ENCODE measurements at regions not wholly inside any gene's neighbourhood (a gene's known extent, or its start where the extent isn't known, plus 50 kb on each side); places are given as distances from the start of the nearest gene placed in this dataset.

- no peaks in the 10 kb centered on the region for H3K27me3 Mint-ChIP-seq (ENCODE audit: low read depth)
- no peak for DNase-seq (ENCODE audit: low spot score)
- intact Hi-C loops (cut with micrococcal nuclease), result no loop called here
- peaks cover 3% of the 10 kb centered on the region for H3K9me3 Mint-ChIP-seq
- no peaks in the 10 kb centered on the region for H3K36me3 Mint-ChIP-seq (ENCODE audit: low read depth)
- no peak overlapping the region for H3K4me3 Mint-ChIP-seq (ENCODE audit: low read depth)
- H3K27ac Mint-ChIP-seq, result no peak overlapping the region
- H3K4me1 Mint-ChIP-seq (ENCODE audit: low read depth), result no peaks in the 10 kb centered on the region
These were observed 528.7 kb upstream of the ZNF608 start for GRCh38 chr5:125274938-125275724.

- H3K4me1 Mint-ChIP-seq (ENCODE audit: low read depth), result no peaks in the 10 kb centered on the region
- no peak overlapping the region for H3K27ac Mint-ChIP-seq
- H3K9me3 Mint-ChIP-seq, result peaks cover 3% of the 10 kb centered on the region
- no peaks in the 10 kb centered on the region for H3K36me3 Mint-ChIP-seq (ENCODE audit: low read depth)
- no peak overlapping the region for H3K4me3 Mint-ChIP-seq (ENCODE audit: low read depth)
- no peak for DNase-seq (ENCODE audit: low spot score)
- intact Hi-C loops (cut with micrococcal nuclease), result no loop called here
- H3K27me3 Mint-ChIP-seq (ENCODE audit: low read depth), result no peaks in the 10 kb centered on the region
These were observed 529.3 kb upstream of the ZNF608 start for GRCh38 chr5:125275725-125276090.

GRCh38 chr5:125276096-125276495 is 529.7 kb upstream of the ZNF608 start:
- H3K36me3 Mint-ChIP-seq (ENCODE audit: low read depth), result no peaks in the 10 kb centered on the region

DNA sequence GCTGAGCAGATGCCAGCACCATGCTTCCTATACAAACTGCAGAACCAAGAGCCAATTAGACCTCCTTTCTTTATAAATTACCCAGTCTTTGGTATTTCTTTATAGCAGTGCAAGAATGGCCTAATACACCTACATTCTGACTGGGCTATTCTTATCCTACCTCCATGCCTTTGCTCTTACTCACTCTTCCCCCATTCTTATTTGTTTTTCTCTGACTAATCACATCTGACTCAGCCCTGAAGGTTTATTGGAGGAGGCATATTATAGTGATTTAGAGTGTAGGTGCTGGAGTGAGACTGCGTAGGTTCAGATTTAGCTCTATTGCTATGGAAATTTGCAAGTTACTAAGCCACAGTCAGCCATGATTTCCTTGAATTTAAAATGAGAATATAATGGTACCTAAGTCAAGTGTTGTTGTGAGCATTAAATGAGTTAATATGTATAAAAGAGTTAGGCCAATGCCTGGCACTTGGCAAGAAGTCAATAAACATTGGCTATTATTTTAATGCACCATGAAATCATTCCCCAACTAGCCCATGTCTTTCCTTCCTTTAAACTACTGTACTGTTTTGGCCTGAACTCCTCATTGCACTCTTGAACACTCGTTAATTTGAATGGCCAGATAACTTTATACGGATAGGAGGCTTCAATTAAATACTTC is 531.2 kb upstream of the ZNF608 start:
- intact Hi-C loops (cut with micrococcal nuclease), result no loop called here
- Mint-ChIP-seq H3K27me3 (ENCODE audit: low read depth) (no peaks in the 10 kb centered on the region), H3K4me1 (ENCODE audit: low read depth) (no peaks in the 10 kb centered on the region), H3K27ac (no peak overlapping the region), H3K36me3 (ENCODE audit: low read depth) (no peaks in the 10 kb centered on the region), H3K9me3 (peaks cover 3% of the 10 kb centered on the region), H3K4me3 (ENCODE audit: low read depth) (no peak overlapping the region)
- no peak for DNase-seq (ENCODE audit: low spot score)

More at GRCh38 chr5:125276096-125276495, 529.7 kb upstream of the ZNF608 start:
- Mint-ChIP-seq H3K27ac (no peak overlapping the region), H3K4me1 (ENCODE audit: low read depth) (no peaks in the 10 kb centered on the region), H3K9me3 (peaks cover 3% of the 10 kb centered on the region), H3K4me3 (ENCODE audit: low read depth) (no peak overlapping the region), H3K27me3 (ENCODE audit: low read depth) (no peaks in the 10 kb centered on the region)
- intact Hi-C loops (cut with micrococcal nuclease), result no loop called here
- no peak for DNase-seq (ENCODE audit: low spot score)

- Mint-ChIP-seq H3K4me1 (ENCODE audit: low read depth) (no peaks in the 10 kb centered on the region), H3K27ac (no peak overlapping the region), H3K4me3 (ENCODE audit: low read depth) (no peak overlapping the region), H3K9me3 (peaks cover 3% of the 10 kb centered on the region), H3K36me3 (ENCODE audit: low read depth) (no peaks in the 10 kb centered on the region), H3K27me3 (ENCODE audit: low read depth) (no peaks in the 10 kb centered on the region)
- intact Hi-C loops (cut with micrococcal nuclease), result no loop called here
- no peak for DNase-seq (ENCODE audit: low spot score)
These were observed 532.3 kb upstream of the ZNF608 start for GRCh38 chr5:125278711-125279110.

GRCh38 chr5:125281667-125282066 is 535.2 kb upstream of the ZNF608 start:
- no peaks in the 10 kb centered on the region for H3K27me3 Mint-ChIP-seq (ENCODE audit: low read depth)
- H3K4me3 Mint-ChIP-seq (ENCODE audit: low read depth), result no peak overlapping the region
- DNase-seq (ENCODE audit: low spot score), result no peak
- no peaks in the 10 kb centered on the region for H3K4me1 Mint-ChIP-seq (ENCODE audit: low read depth)
- no peaks in the 10 kb centered on the region for H3K36me3 Mint-ChIP-seq (ENCODE audit: low read depth)
- peaks cover 6% of the 10 kb centered on the region for H3K9me3 Mint-ChIP-seq
- intact Hi-C loops (cut with micrococcal nuclease), result no loop called here
- H3K27ac Mint-ChIP-seq, result no peak overlapping the region

- no peak overlapping the region for H3K4me3 Mint-ChIP-seq (ENCODE audit: low read depth)
- no peaks in the 10 kb centered on the region for H3K27me3 Mint-ChIP-seq (ENCODE audit: low read depth)
- H3K27ac Mint-ChIP-seq, result no peak overlapping the region
- intact Hi-C loops (cut with micrococcal nuclease), result no loop called here
- no peaks in the 10 kb centered on the region for H3K36me3 Mint-ChIP-seq (ENCODE audit: low read depth)
- no peaks in the 10 kb centered on the region for H3K4me1 Mint-ChIP-seq (ENCODE audit: low read depth)
- peaks cover 6% of the 10 kb centered on the region for H3K9me3 Mint-ChIP-seq
- DNase-seq (ENCODE audit: low spot score), result no peak
These were observed 536.9 kb upstream of the ZNF608 start for GRCh38 chr5:125283372-125283771.

- H3K27me3 Mint-ChIP-seq (ENCODE audit: low read depth), result no peaks in the 10 kb centered on the region
- intact Hi-C loops (cut with micrococcal nuclease), result no loop called here
- no peaks in the 10 kb centered on the region for H3K4me1 Mint-ChIP-seq (ENCODE audit: low read depth)
- H3K36me3 Mint-ChIP-seq (ENCODE audit: low read depth), result no peaks in the 10 kb centered on the region
- DNase-seq (ENCODE audit: low spot score), result no peak
- H3K4me3 Mint-ChIP-seq (ENCODE audit: low read depth), result no peak overlapping the region
- no peak overlapping the region for H3K27ac Mint-ChIP-seq
- peaks cover 3% of the 10 kb centered on the region for H3K9me3 Mint-ChIP-seq
These were observed 539.8 kb upstream of the ZNF608 start for GRCh38 chr5:125286271-125286670.

DNA sequence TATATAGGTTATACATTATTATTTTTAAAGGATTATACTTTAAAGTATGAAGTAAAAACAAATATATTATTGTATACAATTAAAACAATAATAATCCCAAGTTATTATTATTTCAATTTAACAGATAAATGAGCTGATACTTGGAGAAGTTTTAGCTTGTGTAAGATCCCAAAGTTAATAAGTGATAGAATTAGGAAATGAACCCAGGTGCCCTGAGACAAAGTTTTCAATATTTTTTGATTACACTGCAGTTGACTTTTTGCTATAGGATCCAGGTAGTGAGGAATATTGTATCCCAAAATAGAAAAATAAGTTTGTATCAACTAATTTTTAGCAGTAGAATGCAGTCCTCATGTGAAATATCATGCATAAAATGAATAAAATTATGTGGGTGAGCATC is 543.2 kb upstream of the ZNF608 start:
- no peak overlapping the region for H3K4me3 Mint-ChIP-seq (ENCODE audit: low read depth)
- no peaks in the 10 kb centered on the region for H3K27me3 Mint-ChIP-seq (ENCODE audit: low read depth)
- no peak for DNase-seq (ENCODE audit: low spot score)
- intact Hi-C loops (cut with micrococcal nuclease), result no loop called here
- peaks cover 3% of the 10 kb centered on the region for H3K9me3 Mint-ChIP-seq
- H3K4me1 Mint-ChIP-seq (ENCODE audit: low read depth), result no peaks in the 10 kb centered on the region
- H3K36me3 Mint-ChIP-seq (ENCODE audit: low read depth), result no peaks in the 10 kb centered on the region
- no peak overlapping the region for H3K27ac Mint-ChIP-seq

GRCh38 chr5:125290935-125291334 is 544.5 kb upstream of the ZNF608 start:
- no peaks in the 10 kb centered on the region for H3K9me3 Mint-ChIP-seq
- H3K4me1 Mint-ChIP-seq (ENCODE audit: low read depth), result no peaks in the 10 kb centered on the region
- intact Hi-C loops (cut with micrococcal nuclease), result no loop called here
- no peak overlapping the region for H3K4me3 Mint-ChIP-seq (ENCODE audit: low read depth)
- no peak for DNase-seq (ENCODE audit: low spot score)
- no peaks in the 10 kb centered on the region for H3K27me3 Mint-ChIP-seq (ENCODE audit: low read depth)
- H3K27ac Mint-ChIP-seq, result no peak overlapping the region
- no peaks in the 10 kb centered on the region for H3K36me3 Mint-ChIP-seq (ENCODE audit: low read depth)

GRCh38 chr5:125291447-125291846 is 545.0 kb upstream of the ZNF608 start:
- Mint-ChIP-seq H3K27ac (no peak overlapping the region), H3K4me3 (ENCODE audit: low read depth) (no peak overlapping the region), H3K27me3 (ENCODE audit: low read depth) (no peaks in the 10 kb centered on the region), H3K9me3 (no peaks in the 10 kb centered on the region), H3K4me1 (ENCODE audit: low read depth) (no peaks in the 10 kb centered on the region), H3K36me3 (ENCODE audit: low read depth) (no peaks in the 10 kb centered on the region)
- intact Hi-C loops (cut with micrococcal nuclease), result no loop called here
- DNase-seq (ENCODE audit: low spot score), result no peak

GRCh38 chr5:125293223-125293622 is 546.8 kb upstream of the ZNF608 start:
- intact Hi-C loops (cut with micrococcal nuclease), result no loop called here
- DNase-seq (ENCODE audit: low spot score), result no peak
- H3K27me3 Mint-ChIP-seq (ENCODE audit: low read depth), result no peaks in the 10 kb centered on the region
- no peaks in the 10 kb centered on the region for H3K36me3 Mint-ChIP-seq (ENCODE audit: low read depth)
- H3K27ac Mint-ChIP-seq, result no peak overlapping the region
- H3K9me3 Mint-ChIP-seq, result no peaks in the 10 kb centered on the region
- H3K4me3 Mint-ChIP-seq (ENCODE audit: low read depth), result no peak overlapping the region
- no peaks in the 10 kb centered on the region for H3K4me1 Mint-ChIP-seq (ENCODE audit: low read depth)

GRCh38 chr5:125293726-125294125 is 547.3 kb upstream of the ZNF608 start:
- Mint-ChIP-seq H3K27me3 (ENCODE audit: low read depth) (no peaks in the 10 kb centered on the region), H3K27ac (no peak overlapping the region), H3K4me3 (ENCODE audit: low read depth) (no peak overlapping the region), H3K9me3 (no peaks in the 10 kb centered on the region), H3K36me3 (ENCODE audit: low read depth) (no peaks in the 10 kb centered on the region), H3K4me1 (ENCODE audit: low read depth) (no peaks in the 10 kb centered on the region)
- no peak for DNase-seq (ENCODE audit: low spot score)
- intact Hi-C loops (cut with micrococcal nuclease), result no loop called here

All from activated T-helper 2 cell treated with anti-CD3 and anti-CD28 coated beads, Interferon-gamma antibody, Interleukin-2, Interleukin-4, amounts not matched to agents 10 μg/mL and 5 μg/mL and 100 μg/mL, durations not matched to agents 14 hours and 24 hours and 36 hours (primary cell).